Esophagus squamous epithelium (tissue), 4 donors: ENCODE measurements at regions not wholly inside any gene's neighbourhood (a gene's known extent, or its start where the extent isn't known, plus 50 kb on each side); places are given as distances from the start of the nearest gene placed in this dataset.

Source experiments
- CTCF ChIP-seq, 6 experiments: fragments of 450-650 bp in 4 of 6; fragments of 200-600 bp in 2 of 6; sonication (generic) in 2 of 6; IDR thresholded peaks; one replicate each; pipeline ENCODE4 v1.5.1; 2016 to 2019; ENCODE audit warnings: antibody characterized with exemption in 6 of 6, mild to moderate bottlenecking in 4 of 6, moderate library complexity in 4 of 6
- POLR2A ChIP-seq, 4 donors: fragments of 450-650 bp; IDR thresholded peaks; one replicate each; pipeline ENCODE4 v1.6.1; 2017; ENCODE audit warnings: antibody characterized with exemption in 4 of 4, mild to moderate bottlenecking in 4 of 4, moderate library complexity in 3 of 4

- TF ChIP-seq CTCF (IDR thresholded peaks at IDR 0.05) (no peak), POLR2A (IDR thresholded peaks at IDR 0.05) (no peak)
These were observed 414.9 kb upstream of the PITX2 start for GRCh38 chr4:111037591-111038360.
